ENCODE measurements at regions not wholly inside any gene's neighbourhood (a gene's known extent, or its start where the extent isn't known, plus 50 kb on each side); places are given as distances from the start of the nearest gene placed in this dataset.

DNA sequence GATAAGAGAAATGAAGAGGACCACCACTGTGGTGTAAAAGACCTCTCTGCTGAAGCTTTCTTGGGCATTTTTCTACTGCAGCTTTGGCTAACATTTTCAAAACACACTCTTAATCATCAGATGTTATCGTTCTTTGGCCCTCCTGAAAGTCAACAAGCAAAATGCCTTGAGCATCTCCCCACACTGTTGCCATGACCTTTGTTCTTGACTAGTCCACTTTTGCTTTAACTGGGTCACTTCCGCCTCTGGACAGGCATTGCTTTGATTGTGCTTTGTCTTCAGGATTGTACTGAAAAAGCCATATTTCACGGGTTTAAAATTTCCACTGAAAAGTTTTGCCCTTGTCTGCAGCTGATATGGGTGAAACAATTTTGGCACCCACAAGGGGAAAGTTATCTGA lies 107.8 kb upstream of the CXCL12 start:
- no peak overlapping the region for H3K27ac ChIP-seq
- H3F3A ChIP-seq (ENCODE audit: insufficient read depth): no peaks in the 10 kb centered on the region
- WGBS, 2 experiments (ENCODE audit: low coverage in 1 of 2, low lambda C conversion rate in 2 of 2, missing lambda C conversion rate in 2 of 2): 71 to 78% methylated on average over 3 of the region's 3 CpGs
- TF ChIP-seq EZH2phosphoT487 (IDR thresholded peaks at IDR 0.05; ENCODE audit: insufficient read depth, low read depth) (no peak), EZH2 (IDR thresholded peaks at IDR 0.05; ENCODE audit: insufficient read depth, poor library complexity, severe bottlenecking) (no peak)
- H3K79me2 ChIP-seq (ENCODE audit: insufficient read depth): no peaks in the 10 kb centered on the region
- H4K20me1 ChIP-seq (ENCODE audit: insufficient read depth): no peaks in the 10 kb centered on the region
- H3K9ac ChIP-seq: no peak overlapping the region
- H3K4me2 ChIP-seq (ENCODE audit: unreplicated experiment): no peak overlapping the region
- H3K36me3 ChIP-seq (ENCODE audit: low read depth): no peaks in the 10 kb centered on the region
- no peaks in the 10 kb centered on the region for H3K4me1 ChIP-seq (ENCODE audit: insufficient read depth)
- no peaks in the 10 kb centered on the region; the same call in 1 of the 2 replicates for H3K27me3 ChIP-seq (replicated peaks; ENCODE audit: insufficient read depth)
- DNase-seq: no peak
- H2AFZ ChIP-seq: no peak overlapping the region
- in situ Hi-C loops (cut with MboI): no loop called here
- no peaks in the 10 kb centered on the region for H3K9me2 ChIP-seq (ENCODE audit: insufficient read depth)
- H3K4me3 ChIP-seq: no peak overlapping the region
- H3K9me3 ChIP-seq (ENCODE audit: low read depth): no peaks in the 10 kb centered on the region

DNA sequence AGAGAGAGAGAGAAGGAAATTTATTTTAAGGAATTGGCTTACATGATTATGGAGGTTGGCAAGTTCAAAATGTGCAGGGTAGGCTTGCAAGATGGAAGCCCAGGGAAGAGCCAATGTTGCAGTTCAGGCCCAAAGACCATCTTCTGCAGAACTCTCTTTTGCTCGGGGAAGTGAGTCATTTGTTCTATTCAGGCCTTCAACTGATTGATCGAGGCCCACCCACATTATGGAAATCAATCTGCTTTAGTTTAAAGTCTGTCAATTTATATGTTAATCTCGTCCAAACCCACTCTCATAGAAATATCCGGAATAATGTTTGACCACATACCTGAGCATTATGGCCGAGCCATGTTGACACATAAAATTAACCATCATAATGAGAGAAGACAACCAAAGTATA lies 113.3 kb upstream of the CXCL12 start:
- H3K4me1 ChIP-seq (ENCODE audit: insufficient read depth): no peaks in the 10 kb centered on the region
- in situ Hi-C loops (cut with MboI): no loop called here
- no peaks in the 10 kb centered on the region for H3K9me2 ChIP-seq (ENCODE audit: insufficient read depth)
- no peaks in the 10 kb centered on the region for H3K79me2 ChIP-seq (ENCODE audit: insufficient read depth)
- no peak overlapping the region for H3K27ac ChIP-seq
- H3K36me3 ChIP-seq (ENCODE audit: low read depth): no peaks in the 10 kb centered on the region
- DNase-seq: no peak
- H2AFZ ChIP-seq: no peak overlapping the region
- no peak overlapping the region for H3K9ac ChIP-seq
- no peaks in the 10 kb centered on the region for H3K27me3 ChIP-seq (replicated peaks; ENCODE audit: insufficient read depth)
- H3K4me3 ChIP-seq: no peak overlapping the region
- no peak for TF ChIP-seq EZH2phosphoT487 (IDR thresholded peaks at IDR 0.05; ENCODE audit: insufficient read depth, low read depth)
- 54 to 60% methylated on average over 5 of the region's 5 CpGs for WGBS, 2 experiments (ENCODE audit: low coverage in 1 of 2, low lambda C conversion rate in 2 of 2, missing lambda C conversion rate in 2 of 2)
- no peak overlapping the region for H3K4me2 ChIP-seq (ENCODE audit: unreplicated experiment)
- no peaks in the 10 kb centered on the region for H3K9me3 ChIP-seq (ENCODE audit: low read depth)
- H3F3A ChIP-seq (ENCODE audit: insufficient read depth): no peaks in the 10 kb centered on the region
- H4K20me1 ChIP-seq (ENCODE audit: insufficient read depth): no peaks in the 10 kb centered on the region

DNA sequence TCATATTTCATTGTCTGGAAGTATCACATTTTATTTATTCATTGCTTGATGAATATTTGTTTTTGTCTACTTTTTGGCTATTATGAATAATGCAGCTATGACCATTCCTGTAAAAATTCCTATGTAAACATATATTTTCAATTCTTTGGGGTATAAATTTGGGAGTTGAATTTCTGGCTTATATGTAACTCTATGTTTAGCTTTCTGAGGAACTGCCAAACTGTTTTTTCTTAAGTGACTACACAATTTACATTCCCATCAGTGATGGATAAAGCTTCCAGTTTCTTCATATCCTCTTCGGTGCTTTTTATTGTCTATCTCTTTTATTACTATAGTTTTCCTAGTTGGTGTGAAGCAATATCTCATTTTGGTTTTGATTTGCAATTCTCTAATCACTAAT lies 115.6 kb upstream of the CXCL12 start:
- Histone ChIP-seq H3K9me3 (ENCODE audit: low read depth) (no peaks in the 10 kb centered on the region), H3K79me2 (ENCODE audit: insufficient read depth) (no peaks in the 10 kb centered on the region), H2AFZ (no peak overlapping the region), H3K9me2 (ENCODE audit: insufficient read depth) (no peaks in the 10 kb centered on the region), H3K9ac (no peak overlapping the region), H3K36me3 (ENCODE audit: low read depth) (no peaks in the 10 kb centered on the region), H3F3A (ENCODE audit: insufficient read depth) (no peaks in the 10 kb centered on the region), H3K27me3 (replicated peaks; ENCODE audit: insufficient read depth) (no peaks in the 10 kb centered on the region), H3K4me3 (no peak overlapping the region), H3K4me2 (ENCODE audit: unreplicated experiment) (no peak overlapping the region), H3K4me1 (ENCODE audit: insufficient read depth) (no peaks in the 10 kb centered on the region), H3K27ac (no peak overlapping the region), H4K20me1 (ENCODE audit: insufficient read depth) (no peaks in the 10 kb centered on the region)
- TF ChIP-seq EZH2 (IDR thresholded peaks at IDR 0.05; ENCODE audit: insufficient read depth, poor library complexity, severe bottlenecking): no peak
- in situ Hi-C loops (cut with MboI): no loop called here
- no peak for DNase-seq
- 36 to 43% methylated on average over 1 of the region's 1 CpG for WGBS, 2 experiments (ENCODE audit: low coverage in 1 of 2, low lambda C conversion rate in 2 of 2, missing lambda C conversion rate in 2 of 2)

DNA sequence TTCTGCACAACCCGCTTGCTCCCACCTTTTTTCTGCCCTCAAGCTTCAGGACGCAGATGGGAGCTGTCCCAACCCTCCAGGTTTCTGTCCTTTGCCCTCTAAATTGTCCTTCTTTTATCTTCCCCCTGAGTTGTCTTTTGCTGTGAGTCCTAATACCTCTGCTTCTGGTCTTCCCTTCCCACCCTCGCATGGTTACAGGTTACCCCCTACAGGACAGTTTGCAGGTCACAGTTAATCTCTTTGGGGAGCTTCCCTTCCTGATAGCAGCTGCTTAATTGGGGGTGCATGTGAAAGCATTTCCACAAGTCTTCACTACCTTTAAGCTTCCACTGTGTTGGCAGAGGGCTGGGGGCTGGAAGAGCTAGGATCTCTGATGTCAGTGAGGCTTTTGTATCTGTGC lies 121.5 kb upstream of the CXCL12 start:
- no peak overlapping the region for H2AFZ ChIP-seq
- no peaks in the 10 kb centered on the region for H3K36me3 ChIP-seq (ENCODE audit: low read depth)
- H3K27ac ChIP-seq: no peak overlapping the region
- H3K9ac ChIP-seq: no peak overlapping the region
- H3K27me3 ChIP-seq (replicated peaks; ENCODE audit: insufficient read depth): no peaks in the 10 kb centered on the region
- DNase-seq: no peak
- H3K4me3 ChIP-seq: no peak overlapping the region
- in situ Hi-C loops (cut with MboI): no loop called here
- peaks cover 5% of the 10 kb centered on the region for H3F3A ChIP-seq (ENCODE audit: insufficient read depth)
- no peaks in the 10 kb centered on the region for H3K79me2 ChIP-seq (ENCODE audit: insufficient read depth)
- H3K4me1 ChIP-seq (ENCODE audit: insufficient read depth): peaks cover 5% of the 10 kb centered on the region
- H3K9me3 ChIP-seq (ENCODE audit: low read depth): no peaks in the 10 kb centered on the region
- H4K20me1 ChIP-seq (ENCODE audit: insufficient read depth): no peaks in the 10 kb centered on the region
- no peaks in the 10 kb centered on the region for H3K9me2 ChIP-seq (ENCODE audit: insufficient read depth)
- TF ChIP-seq EZH2phosphoT487 (IDR thresholded peaks at IDR 0.05; ENCODE audit: insufficient read depth, low read depth) (no peak), EZH2 (IDR thresholded peaks at IDR 0.05; ENCODE audit: insufficient read depth, poor library complexity, severe bottlenecking) (no peak)
- no peak overlapping the region for H3K4me2 ChIP-seq (ENCODE audit: unreplicated experiment)
- 82 to 85% methylated on average over 3 of the region's 3 CpGs for WGBS, 2 experiments (ENCODE audit: low coverage in 1 of 2, low lambda C conversion rate in 2 of 2, missing lambda C conversion rate in 2 of 2)

DNA sequence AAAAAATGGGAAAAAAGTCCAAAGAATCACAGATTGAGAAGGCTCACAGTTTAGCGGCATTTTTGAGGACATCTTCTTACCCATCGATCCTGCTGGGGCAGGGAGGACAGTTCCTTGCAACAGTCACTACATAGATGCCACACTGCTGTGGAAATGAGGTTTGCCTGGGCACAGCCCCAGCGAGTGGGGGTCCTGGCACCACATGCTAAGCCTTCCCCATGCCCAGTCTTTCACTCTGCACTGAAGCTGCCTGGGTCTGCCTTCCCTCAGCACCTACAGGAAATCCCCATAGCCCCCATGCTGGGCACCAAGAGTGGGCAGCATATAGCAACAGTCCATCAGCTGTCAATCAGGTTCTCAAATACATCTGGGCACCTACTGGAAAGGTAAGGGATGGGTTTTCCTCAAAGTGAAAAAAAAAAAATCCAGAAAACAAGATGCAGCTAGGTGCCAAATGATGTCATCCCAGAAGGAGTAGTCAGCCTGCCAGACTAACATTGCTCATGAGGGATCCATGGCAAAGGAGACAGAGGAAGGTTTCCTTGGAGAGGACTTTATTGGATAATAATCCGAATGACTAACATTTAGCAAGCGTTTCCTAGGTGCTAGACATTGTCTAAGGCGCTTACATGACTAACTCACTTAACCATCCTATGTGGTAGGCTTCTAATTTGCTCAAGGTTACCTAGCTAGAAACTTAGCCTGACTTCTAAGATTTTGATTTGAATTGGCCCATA lies 125.7 kb upstream of the CXCL12 start:
- H3K36me3 ChIP-seq (ENCODE audit: low read depth): no peaks in the 10 kb centered on the region
- no peaks in the 10 kb centered on the region for H4K20me1 ChIP-seq (ENCODE audit: insufficient read depth)
- in situ Hi-C loops (cut with MboI): no loop called here
- peak; percentile 98 for DNase-seq
- no peaks in the 10 kb centered on the region for H3K9me3 ChIP-seq (ENCODE audit: low read depth)
- H3F3A ChIP-seq (ENCODE audit: insufficient read depth): peaks cover 9% of the 10 kb centered on the region
- TF ChIP-seq EZH2phosphoT487 (IDR thresholded peaks at IDR 0.05; ENCODE audit: insufficient read depth, low read depth) (no peak), EZH2 (IDR thresholded peaks at IDR 0.05; ENCODE audit: insufficient read depth, poor library complexity, severe bottlenecking) (no peak)
- peak overlapping the region; percentile 11 for H3K4me2 ChIP-seq (ENCODE audit: unreplicated experiment)
- H2AFZ ChIP-seq: no peak overlapping the region
- no peaks in the 10 kb centered on the region for H3K79me2 ChIP-seq (ENCODE audit: insufficient read depth)
- peaks cover 25% of the 10 kb centered on the region for H3K4me1 ChIP-seq (ENCODE audit: insufficient read depth)
- no peak overlapping the region for H3K9ac ChIP-seq
- 38 to 43% methylated on average over 6 of the region's 6 CpGs for WGBS, 2 experiments (ENCODE audit: low coverage in 1 of 2, low lambda C conversion rate in 2 of 2, missing lambda C conversion rate in 2 of 2)
- no peaks in the 10 kb centered on the region for H3K27me3 ChIP-seq (replicated peaks; ENCODE audit: insufficient read depth)
- no peak overlapping the region for H3K4me3 ChIP-seq
- H3K27ac ChIP-seq: peak overlapping the region; percentile 74
- no peaks in the 10 kb centered on the region for H3K9me2 ChIP-seq (ENCODE audit: insufficient read depth)
